HG02798 (cell line): ENCODE measurements at regions not wholly inside any gene's neighbourhood (a gene's known extent, or its start where the extent isn't known, plus 50 kb on each side); places are given as distances from the start of the nearest gene placed in this dataset.
A peak's percentile ranks its signal among the peaks of the same experiment; 100 is the strongest.

Experiments used
- ATAC-seq: cut with Tn5 transposase; IDR thresholded peaks from one replicate; pipeline ENCODE4 v1.9.1; 2021; ENCODE audit warnings: mild to moderate bottlenecking; ENCODE audit not compliant: unreplicated experiment, poor library complexity

DNA sequence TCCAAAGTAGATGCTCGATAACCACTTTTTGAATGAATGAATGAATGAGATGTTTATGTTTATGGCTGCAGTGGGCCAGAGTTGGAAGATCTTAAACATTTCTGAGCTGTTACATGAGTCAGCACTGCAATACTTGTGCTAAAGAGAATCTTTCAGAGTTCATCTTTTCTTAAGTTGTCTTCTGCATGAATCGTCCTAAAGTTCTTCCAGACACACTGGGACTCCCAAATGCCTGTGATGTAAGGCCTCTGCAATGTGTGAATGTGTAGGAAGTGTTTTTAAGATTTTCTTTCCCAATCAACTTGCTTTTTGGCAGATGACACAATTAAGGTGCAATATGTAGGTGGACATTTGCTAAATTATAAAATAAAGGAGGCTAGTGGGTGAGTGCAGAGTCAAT, 50.3 kb upstream of the TRIM9 start:
- ATAC-seq = no peak

DNA sequence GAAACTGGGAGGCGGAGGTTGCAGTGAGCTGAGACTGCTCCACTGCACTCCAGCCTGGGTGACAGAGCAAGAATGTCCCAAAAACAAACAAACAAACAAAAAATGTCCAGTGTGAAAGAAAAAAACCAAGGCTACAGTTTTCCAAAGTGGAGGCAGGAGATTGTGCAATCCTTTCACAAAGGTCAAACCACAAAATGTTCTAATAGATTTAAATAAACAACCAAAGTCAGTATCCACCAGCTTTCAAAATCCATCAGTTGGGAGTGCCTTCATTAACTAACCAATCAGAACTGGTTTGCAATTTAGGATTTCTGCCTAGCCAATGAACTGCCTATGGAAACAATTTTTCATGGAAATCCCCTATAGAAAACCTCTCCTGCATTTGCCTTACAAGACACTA, 52.3 kb upstream of the TRIM9 start:
- no peak for ATAC-seq

DNA sequence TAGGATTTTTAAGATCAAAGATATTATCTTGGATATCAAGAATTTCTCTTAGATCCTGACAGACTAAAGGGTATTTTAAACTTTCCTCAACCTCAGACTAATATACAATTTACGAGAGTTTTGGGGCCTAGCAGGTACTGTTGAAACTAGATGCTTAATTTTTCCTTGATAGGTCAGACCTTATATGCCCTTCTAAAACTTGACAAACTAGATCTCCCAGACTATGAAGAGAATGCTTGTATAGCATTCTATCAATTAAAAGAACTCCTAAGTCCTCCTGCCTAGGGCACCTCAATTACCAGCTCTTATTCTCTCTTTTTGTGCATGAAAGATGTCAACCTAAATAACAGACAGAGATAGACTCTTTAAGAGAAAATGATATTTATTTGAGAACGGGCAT, 60.4 kb upstream of the TRIM9 start:
- ATAC-seq = no peak

DNA sequence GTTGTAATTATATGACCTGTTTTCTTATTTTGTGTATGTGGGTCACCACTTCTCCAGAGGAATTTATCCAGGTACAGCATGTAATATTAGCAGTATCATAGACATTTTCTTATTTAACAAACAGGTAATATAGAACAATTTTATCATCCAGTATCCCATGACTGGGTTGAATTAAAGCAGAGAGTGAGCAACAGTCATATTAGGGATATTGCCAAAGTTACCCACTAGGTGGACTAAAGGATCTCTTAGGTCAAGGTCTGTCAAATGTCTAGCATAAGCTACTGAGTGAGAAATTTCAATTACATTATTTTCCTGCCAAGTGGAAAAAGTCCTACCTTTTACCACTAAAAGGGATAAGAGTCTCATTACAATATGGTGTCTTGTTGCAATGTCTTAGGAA, 62.1 kb upstream of the TRIM9 start:
- peak; percentile 69 for ATAC-seq

DNA sequence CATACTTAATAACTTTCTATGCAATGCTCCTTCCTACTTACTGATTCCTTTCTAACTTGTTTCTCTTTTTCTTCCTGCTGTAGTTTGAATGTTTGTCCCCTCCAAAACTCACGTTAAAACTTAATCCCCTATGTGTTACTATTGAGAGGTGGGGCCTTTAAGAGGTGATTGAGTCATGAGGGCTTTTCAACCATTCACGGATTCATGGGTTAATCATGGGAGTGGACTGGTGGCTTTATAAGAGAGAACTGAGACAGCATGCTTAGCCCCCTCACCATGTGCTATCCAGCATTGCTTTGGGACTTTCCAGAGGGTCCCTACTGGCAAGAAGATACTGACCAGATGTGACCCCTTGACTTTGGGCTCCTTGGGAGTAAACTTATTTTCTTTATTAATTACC, 66.0 kb upstream of the TRIM9 start:
- peak; percentile 44 for ATAC-seq

DNA sequence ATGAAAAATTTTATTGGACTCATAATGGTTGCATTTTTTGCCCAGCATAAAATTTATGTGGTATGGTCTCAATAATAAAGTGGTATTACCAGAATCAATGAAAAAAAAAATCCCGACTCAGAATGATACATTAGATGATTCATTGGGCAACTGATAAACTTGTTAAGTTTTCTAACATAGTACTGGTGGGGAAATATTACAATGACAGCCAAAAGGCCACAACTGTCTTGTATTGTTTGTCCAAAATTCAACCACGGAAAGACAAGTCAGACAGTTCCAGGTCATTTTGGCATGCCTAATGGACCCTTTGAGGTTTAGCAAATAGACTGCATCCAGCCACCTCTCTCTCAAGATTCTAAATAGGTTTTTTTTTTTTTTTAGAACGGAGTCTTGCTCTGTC, 70.5 kb upstream of the TRIM9 start:
- no peak for ATAC-seq

DNA sequence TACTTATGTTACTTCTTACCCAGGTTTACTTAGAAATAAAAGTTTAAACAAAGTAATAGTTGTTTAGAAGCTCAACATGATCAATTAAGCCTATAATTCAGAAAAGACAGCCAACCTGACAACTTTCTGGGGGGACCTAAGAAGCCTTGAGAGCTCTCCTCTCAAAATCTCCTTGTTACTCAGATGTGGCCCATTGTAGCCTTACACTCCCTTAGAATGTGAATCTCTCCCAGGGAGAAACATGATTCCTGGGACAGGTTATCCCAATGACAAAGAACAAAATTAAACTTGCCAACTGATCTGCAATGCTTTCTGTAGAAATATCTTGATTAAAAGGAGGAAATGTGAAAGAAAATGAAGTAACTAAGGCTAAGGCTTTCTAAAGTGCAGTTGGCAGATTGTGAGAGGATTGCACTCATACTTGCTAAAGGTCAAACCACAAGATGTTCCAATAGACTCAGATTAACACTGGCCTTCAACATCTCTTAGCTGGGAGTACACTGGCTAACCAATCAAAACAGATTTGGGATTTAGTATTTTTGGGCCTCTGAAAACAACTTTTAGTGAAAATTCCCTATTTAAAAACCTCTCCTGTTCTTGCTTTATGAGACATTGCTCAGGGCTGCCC, 72.3 kb upstream of the TMX1 start:
- ATAC-seq = peak; percentile 50

DNA sequence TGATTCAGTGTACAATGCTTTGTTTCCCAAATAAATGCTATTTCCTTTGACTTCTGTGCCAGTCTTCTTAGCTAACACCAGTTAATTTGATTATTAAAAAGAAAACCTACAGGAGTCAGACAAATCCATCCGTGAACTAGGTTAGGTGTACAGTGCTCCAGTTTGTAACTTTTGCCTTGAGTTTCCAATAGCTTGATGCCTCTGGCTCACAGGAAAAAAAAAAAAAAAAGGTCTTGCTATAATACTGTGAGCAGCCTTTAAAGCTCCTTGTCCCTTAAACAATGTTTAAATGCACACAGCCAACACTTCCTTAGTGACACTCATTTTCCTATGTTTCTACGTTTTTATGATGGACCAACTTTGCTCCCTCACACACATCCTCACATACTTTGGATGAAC, 71.8 kb upstream of the TMX1 start:
- ATAC-seq = no peak

DNA sequence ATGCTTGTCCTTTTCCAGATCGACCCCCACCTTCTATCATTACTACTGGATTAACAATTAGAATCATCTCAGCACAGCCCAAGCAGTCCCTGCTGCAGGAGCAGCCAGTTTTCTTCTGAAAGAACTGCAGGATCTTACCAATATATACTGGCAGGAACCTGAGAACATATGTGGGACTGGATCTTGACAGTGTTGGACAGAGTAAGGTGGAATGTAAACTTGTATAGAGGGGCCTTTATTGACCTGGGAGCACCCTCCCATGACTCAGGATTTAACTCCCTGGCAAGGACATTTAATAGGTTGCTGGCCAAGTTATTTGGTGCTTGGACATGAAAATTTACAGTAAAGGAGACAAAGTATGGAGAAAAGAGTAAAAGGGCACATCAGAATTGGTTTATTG, 66.2 kb upstream of the TMX1 start:
- ATAC-seq = no peak

DNA sequence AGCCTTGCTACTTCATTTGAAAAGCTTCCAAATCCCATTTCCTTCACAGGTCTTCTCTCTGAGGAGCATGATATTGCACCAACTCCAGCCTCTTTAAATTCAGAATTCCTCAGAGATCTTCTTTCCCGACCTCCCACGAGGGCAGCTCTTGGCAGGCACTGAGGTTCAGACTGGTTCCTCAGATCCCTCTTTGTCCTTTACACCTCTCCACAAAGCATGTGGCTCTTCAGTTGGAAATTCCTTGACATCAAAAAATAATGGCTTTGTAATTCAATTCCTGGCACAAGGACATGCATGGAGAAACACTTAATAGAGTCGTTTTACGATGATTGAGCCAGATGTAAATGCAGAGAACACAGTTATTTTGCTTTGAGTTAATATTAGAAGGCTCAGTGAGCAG, 63.2 kb upstream of the TMX1 start:
- ATAC-seq = no peak

DNA sequence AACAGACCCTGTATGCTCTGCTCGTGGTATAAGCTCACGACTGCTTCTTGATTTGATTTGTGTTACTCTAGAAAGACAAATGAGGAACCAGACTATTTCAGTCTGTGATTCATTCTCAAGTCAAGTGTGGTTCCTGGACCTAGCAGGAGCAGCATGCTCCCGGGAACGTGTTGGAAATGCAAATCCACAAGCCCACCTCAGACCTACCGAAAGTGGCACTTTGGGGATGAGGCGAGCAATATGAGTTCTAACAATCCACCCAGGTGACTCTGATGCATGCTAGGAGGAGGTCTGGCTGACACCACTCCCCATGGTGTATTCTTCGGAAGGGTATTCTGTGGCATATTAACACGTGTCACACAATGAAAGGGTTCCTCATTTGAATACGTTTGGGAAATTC, 59.5 kb upstream of the TMX1 start:
- ATAC-seq = peak; percentile 79

DNA sequence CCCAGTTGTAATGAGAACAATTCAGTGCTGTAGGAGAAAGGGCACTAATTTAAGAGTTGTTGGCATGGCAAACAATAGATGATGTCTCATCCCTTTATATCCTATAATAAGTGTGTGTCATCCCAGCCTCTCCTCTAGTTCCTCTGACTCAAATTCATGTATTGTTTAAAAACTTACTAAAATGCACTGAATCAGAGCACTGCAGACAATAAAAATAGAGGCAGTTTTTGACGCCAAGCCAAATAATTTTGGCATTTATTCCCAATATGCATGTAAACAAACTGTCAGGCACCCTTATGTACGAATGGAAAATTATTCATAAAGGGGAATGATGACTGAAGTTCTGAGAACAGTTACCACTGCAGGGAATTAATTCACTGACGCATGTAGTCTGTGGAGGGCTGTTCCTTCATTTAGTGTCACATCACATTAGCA, 57.9 kb upstream of the TMX1 start:
- no peak for ATAC-seq

DNA sequence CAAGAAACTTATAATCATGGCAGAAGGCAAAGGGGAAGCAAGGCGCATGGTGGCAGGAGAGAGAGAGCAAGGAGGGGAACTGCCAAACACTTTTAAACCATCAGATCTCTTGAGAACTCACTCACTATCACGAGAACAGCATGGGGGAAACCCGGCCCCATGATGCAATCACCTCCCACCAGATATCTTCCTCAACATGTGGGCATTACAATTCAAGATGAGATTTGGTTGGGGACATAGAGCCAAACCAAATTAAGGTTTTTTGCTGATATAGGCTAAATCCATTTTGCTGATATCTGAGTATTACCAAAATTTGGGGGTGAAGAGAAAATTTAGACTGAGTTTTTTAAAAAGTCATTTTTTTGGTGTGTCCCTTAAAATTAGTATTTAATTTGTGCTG, 54.9 kb upstream of the TMX1 start:
- no peak for ATAC-seq

DNA sequence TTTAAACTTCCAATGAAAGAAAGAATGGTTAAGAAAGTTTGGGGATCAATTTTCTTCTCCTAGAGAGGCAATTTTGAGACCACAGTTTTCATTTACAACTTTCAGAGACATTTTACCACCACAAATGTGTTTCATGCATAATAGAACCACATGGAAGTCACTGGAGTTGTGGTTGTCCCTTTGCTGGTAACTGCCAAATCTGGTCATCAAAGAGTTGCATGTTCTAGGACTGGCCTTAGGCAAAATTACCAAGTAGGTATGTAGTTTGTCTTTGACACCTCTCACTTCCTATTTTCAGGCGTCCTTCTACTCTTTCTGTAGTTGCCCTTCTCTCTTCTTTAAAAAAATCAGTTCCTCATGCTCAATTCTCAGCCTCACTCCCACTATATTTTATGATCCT, 54.3 kb upstream of the TMX1 start:
- ATAC-seq = peak; percentile 78

DNA sequence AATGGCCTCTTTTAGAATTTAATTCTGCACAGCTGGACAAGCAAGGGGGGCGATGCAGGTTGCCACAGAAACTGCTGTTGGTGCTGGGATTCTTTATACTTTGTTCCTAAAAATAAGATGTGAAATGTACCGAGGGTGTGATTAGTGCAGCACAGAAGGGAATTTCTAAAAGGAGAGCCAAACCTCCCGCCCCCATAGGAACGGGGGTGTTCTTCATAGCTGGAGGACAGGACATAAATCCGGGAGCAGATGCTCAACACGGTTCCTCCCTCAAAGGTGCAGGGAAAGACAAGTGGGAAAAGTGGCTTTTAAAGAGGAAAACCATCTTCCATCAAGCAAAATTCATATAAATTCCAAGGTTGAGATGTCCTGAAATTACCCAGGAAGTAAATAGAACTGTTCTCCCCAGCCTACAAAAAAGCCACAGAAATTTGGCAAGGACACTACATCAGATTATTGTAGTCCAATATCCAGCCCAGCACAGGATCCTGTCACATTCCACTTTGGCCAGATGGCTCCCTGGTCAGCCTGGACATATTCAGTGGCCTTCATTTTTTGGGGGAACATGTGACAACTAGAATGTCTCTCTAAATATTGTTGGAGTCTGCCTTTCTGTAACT, 51.4 kb upstream of the TMX1 start:
- ATAC-seq = no peak

DNA sequence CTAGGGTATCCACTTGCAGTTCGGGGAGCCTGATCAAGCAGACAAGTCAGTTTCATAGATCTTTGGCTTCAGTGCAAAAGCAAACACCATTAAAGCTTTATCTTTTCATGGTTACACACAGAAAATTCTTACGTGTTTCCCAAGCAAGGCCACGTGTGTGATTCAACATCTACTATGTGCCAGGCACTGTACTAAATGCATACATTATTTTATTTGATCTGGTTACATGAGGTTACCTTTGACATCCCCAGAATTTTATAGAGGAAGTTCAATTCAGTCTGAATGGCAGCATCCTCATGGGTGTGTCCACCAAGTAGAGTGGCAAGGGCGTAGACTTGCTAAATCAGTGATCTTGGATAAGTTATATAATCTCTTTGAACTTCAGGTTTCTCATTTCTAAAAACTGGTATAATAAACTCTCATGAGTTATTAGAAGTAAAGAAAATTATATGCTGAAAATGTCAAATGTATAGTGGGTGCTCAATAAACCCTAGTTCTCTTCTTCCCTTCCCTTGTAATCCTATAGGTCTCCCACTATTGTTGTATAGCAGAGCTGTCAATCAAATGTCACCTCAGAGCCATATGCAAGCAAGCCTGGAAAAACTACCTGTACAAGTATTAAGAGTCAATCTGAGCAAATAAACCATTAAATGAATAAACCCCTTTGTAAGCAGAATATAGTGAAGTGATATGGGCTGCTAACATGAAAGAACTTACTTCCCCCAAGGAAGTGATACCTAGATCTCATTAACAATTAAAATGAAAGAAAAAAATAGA, 50.3 kb upstream of the TMX1 start:
- ATAC-seq = no peak
